ENCODE measurements at regions not wholly inside any gene's neighbourhood (a gene's known extent, or its start where the extent isn't known, plus 50 kb on each side); places are given as distances from the start of the nearest gene placed in this dataset.

DNA sequence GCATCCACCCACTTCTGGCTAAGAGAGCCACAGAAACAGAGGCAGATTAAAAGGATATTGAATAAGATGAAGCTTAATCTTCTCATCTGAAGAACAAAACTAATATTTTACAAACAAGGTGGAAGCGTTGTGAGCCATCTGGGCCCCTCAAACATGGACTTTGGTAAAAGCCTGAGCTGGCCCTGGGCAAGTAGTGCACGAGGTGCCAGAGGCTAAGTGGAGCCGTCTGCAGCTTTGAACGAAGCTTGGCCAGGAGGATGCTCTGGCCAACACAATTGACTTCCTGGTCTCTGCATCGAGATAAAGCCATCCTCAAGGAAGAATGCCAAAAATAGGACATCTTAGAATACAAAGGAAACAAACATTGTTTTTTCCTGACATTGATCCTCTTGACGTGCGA is 53.2 kb upstream of the PLEKHG1 start:
- TF ChIP-seq, protein P1, sequence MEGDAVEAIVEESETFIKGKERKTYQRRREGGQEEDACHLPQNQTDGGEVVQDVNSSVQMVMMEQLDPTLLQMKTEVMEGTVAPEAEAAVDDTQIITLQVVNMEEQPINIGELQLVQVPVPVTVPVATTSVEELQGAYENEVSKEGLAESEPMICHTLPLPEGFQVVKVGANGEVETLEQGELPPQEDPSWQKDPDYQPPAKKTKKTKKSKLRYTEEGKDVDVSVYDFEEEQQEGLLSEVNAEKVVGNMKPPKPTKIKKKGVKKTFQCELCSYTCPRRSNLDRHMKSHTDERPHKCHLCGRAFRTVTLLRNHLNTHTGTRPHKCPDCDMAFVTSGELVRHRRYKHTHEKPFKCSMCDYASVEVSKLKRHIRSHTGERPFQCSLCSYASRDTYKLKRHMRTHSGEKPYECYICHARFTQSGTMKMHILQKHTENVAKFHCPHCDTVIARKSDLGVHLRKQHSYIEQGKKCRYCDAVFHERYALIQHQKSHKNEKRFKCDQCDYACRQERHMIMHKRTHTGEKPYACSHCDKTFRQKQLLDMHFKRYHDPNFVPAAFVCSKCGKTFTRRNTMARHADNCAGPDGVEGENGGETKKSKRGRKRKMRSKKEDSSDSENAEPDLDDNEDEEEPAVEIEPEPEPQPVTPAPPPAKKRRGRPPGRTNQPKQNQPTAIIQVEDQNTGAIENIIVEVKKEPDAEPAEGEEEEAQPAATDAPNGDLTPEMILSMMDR (conservative IDR thresholded peaks at IDR 0.05 in 1 of 2, IDR thresholded peaks at IDR 0.05 in 1 of 2; ENCODE audit: low read depth in 1 of 2, low read length in 2 of 2) = no peak
- no peak for TF ChIP-seq EZH2 (IDR thresholded peaks at IDR 0.05; ENCODE audit: low read length, missing control alignments)
